ENCODE measurements at regions not wholly inside any gene's neighbourhood (a gene's known extent, or its start where the extent isn't known, plus 50 kb on each side); places are given as distances from the start of the nearest gene placed in this dataset.

DNA sequence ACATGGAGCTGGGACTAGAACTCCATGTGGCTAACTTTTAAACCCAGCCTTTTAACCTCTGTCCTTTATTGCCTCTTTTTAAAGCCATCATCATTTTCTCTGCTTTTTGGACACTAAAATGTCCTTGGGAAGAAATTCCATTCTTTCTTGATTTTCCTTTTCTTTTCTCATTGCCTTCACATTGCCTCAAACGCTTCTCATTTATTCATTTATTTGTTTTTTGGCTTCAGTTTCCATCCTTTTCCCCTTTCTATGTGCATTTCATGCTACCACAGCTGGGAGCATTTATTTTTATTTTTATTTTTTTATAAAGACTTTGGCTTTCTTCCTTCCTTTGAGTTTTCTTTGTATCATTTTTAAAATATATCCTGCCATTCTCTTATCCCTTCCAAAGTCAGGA is 212.2 kb downstream of the DACT1 start:
- CTCF ChIA-PET = no interaction called here
- Mint-ChIP-seq H3K4me1 (peaks cover 6% of the 10 kb centered on the region; the same call in 1 of the 2 replicates), H3K4me3 (no peak overlapping the region), H3K36me3 (no peaks in the 10 kb centered on the region), H3K27ac (no peak overlapping the region), H3K27me3 (ENCODE audit: low read depth) (no peaks in the 10 kb centered on the region), H3K9me3 (no peaks in the 10 kb centered on the region)
- DNase-seq (ENCODE audit: low spot score) (no peak), ATAC-seq (no peak)
- TF ChIP-seq ATF1 (CRISPR knock-in tag; IDR thresholded peaks at IDR 0.05) = no peak
- no peak for TF ChIP-seq STAT6 (CRISPR knock-in tag; conservative IDR thresholded peaks at IDR 0.05; ENCODE audit: low read depth)
- TF ChIP-seq, protein P1, sequence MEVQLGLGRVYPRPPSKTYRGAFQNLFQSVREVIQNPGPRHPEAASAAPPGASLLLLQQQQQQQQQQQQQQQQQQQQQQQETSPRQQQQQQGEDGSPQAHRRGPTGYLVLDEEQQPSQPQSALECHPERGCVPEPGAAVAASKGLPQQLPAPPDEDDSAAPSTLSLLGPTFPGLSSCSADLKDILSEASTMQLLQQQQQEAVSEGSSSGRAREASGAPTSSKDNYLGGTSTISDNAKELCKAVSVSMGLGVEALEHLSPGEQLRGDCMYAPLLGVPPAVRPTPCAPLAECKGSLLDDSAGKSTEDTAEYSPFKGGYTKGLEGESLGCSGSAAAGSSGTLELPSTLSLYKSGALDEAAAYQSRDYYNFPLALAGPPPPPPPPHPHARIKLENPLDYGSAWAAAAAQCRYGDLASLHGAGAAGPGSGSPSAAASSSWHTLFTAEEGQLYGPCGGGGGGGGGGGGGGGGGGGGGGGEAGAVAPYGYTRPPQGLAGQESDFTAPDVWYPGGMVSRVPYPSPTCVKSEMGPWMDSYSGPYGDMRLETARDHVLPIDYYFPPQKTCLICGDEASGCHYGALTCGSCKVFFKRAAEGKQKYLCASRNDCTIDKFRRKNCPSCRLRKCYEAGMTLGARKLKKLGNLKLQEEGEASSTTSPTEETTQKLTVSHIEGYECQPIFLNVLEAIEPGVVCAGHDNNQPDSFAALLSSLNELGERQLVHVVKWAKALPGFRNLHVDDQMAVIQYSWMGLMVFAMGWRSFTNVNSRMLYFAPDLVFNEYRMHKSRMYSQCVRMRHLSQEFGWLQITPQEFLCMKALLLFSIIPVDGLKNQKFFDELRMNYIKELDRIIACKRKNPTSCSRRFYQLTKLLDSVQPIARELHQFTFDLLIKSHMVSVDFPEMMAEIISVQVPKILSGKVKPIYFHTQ (CRISPR knock-in tag; IDR thresholded peaks at IDR 0.05) = no peak
- no peak for TF ChIP-seq ZBTB43 (CRISPR knock-in tag; IDR thresholded peaks at IDR 0.05)
- no peak for TF ChIP-seq MYBL2 (CRISPR knock-in tag; IDR thresholded peaks at IDR 0.05)
- no peak for TF ChIP-seq MXD4 (CRISPR knock-in tag; IDR thresholded peaks at IDR 0.05; ENCODE audit: borderline replicate concordance)
- TF ChIP-seq SMAD3 (CRISPR knock-in tag; IDR thresholded peaks at IDR 0.05; ENCODE audit: borderline replicate concordance) = no peak
- TF ChIP-seq, protein P2, sequence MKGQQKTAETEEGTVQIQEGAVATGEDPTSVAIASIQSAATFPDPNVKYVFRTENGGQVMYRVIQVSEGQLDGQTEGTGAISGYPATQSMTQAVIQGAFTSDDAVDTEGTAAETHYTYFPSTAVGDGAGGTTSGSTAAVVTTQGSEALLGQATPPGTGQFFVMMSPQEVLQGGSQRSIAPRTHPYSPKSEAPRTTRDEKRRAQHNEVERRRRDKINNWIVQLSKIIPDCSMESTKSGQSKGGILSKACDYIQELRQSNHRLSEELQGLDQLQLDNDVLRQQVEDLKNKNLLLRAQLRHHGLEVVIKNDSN (CRISPR knock-in tag; IDR thresholded peaks at IDR 0.05) = no peak
- no peak for TF ChIP-seq GABPB1 (CRISPR knock-in tag; IDR thresholded peaks at IDR 0.05)
- TF ChIP-seq ZNF121 (CRISPR knock-in tag; IDR thresholded peaks at IDR 0.05) = no peak
- TF ChIP-seq MLX (CRISPR knock-in tag; IDR thresholded peaks at IDR 0.05) = no peak
- no peak for TF ChIP-seq PRRX2 (CRISPR knock-in tag; IDR thresholded peaks at IDR 0.05)
- POLR2A ChIA-PET = no interaction called here

GRCh38 chr14:58861586-58861985 is 223.8 kb downstream of the DACT1 start:
- no peak for ATAC-seq
- Mint-ChIP-seq H3K4me3 (no peak overlapping the region), H3K9me3 (peaks cover 18% of the 10 kb centered on the region; the same call in 1 of the 2 replicates), H3K27ac (no peak overlapping the region), H3K4me1 (no peaks in the 10 kb centered on the region), H3K27me3 (ENCODE audit: low read depth) (no peaks in the 10 kb centered on the region), H3K36me3 (no peaks in the 10 kb centered on the region)
- CTCF ChIA-PET = no interaction called here
- DNase-seq (ENCODE audit: low spot score) = no peak
- POLR2A ChIA-PET = no interaction called here
- TF ChIP-seq NFATC4 (CRISPR knock-in tag; IDR thresholded peaks at IDR 0.05) (no peak), GABPB1 (CRISPR knock-in tag; IDR thresholded peaks at IDR 0.05) (no peak), GRHL2 (CRISPR knock-in tag; IDR thresholded peaks at IDR 0.05; ENCODE audit: insufficient replicate concordance, severe bottlenecking) (no peak), ZNF512 (CRISPR knock-in tag; IDR thresholded peaks at IDR 0.05; ENCODE audit: borderline replicate concordance) (no peak), ZBTB43 (CRISPR knock-in tag; IDR thresholded peaks at IDR 0.05) (no peak), TCF7 (CRISPR knock-in tag; IDR thresholded peaks at IDR 0.05; ENCODE audit: low read depth) (no peak), ZNF138 (CRISPR knock-in tag; conservative IDR thresholded peaks at IDR 0.05) (no peak)
- TF ChIP-seq, protein P3, sequence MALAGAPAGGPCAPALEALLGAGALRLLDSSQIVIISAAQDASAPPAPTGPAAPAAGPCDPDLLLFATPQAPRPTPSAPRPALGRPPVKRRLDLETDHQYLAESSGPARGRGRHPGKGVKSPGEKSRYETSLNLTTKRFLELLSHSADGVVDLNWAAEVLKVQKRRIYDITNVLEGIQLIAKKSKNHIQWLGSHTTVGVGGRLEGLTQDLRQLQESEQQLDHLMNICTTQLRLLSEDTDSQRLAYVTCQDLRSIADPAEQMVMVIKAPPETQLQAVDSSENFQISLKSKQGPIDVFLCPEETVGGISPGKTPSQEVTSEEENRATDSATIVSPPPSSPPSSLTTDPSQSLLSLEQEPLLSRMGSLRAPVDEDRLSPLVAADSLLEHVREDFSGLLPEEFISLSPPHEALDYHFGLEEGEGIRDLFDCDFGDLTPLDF (CRISPR knock-in tag; IDR thresholded peaks at IDR 0.05) = no peak
- TF ChIP-seq, protein P4, sequence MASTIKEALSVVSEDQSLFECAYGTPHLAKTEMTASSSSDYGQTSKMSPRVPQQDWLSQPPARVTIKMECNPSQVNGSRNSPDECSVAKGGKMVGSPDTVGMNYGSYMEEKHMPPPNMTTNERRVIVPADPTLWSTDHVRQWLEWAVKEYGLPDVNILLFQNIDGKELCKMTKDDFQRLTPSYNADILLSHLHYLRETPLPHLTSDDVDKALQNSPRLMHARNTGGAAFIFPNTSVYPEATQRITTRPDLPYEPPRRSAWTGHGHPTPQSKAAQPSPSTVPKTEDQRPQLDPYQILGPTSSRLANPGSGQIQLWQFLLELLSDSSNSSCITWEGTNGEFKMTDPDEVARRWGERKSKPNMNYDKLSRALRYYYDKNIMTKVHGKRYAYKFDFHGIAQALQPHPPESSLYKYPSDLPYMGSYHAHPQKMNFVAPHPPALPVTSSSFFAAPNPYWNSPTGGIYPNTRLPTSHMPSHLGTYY (CRISPR knock-in tag; IDR thresholded peaks at IDR 0.05) = no peak
